MCF 10A (cell line): ENCODE measurements at regions not wholly inside any gene's neighbourhood (a gene's known extent, or its start where the extent isn't known, plus 50 kb on each side); places are given as distances from the start of the nearest gene placed in this dataset.

Experiments used
- BruUV-seq: library from RNA; stranded (reverse); fragments of 400-500 nt; replicated peaks from 2 replicates; lab custom pipeline; 2021; lab: Mats Ljungman, UMichigan
- CTCF ChIA-PET: fragments of 300-600 bp; sonication (Branson Sonifier 250); formaldehyde crosslinking; extraction: SDS; loops from one replicate; lab custom pipeline; 2021; ENCODE audit warnings: antibody characterized with exemption, inconsistent platforms; lab: Yijun Ruan, JAX
- POLR2A ChIA-PET: fragments of 300-600, 350-650 bp; sonication (Branson Sonifier 250); formaldehyde crosslinking; extraction: SDS; loops from one replicate; lab custom pipeline; 2020; ENCODE audit warnings: antibody characterized with exemption, inconsistent platforms; lab: Yijun Ruan, JAX
- DNase-seq: peaks from one replicate; pipeline ENCODE4 v3.0.0-alpha.2; 2018; ENCODE audit not compliant: unreplicated experiment
- H3K27ac Mint-ChIP-seq: one replicate; pipeline ENCODE4 v1.8.0; 2022; ENCODE audit warnings: mild to moderate bottlenecking, low read depth, mixed read lengths; ENCODE audit not compliant: unreplicated experiment
- H3K27me3 Mint-ChIP-seq: one replicate; pipeline ENCODE4 v1.8.0; 2022; ENCODE audit warnings: mixed read lengths; ENCODE audit not compliant: insufficient read depth, unreplicated experiment
- H3K36me3 Mint-ChIP-seq: one replicate; pipeline ENCODE4 v1.8.0; 2022; ENCODE audit warnings: mild to moderate bottlenecking, moderate library complexity, mixed read lengths; ENCODE audit not compliant: insufficient read depth, unreplicated experiment
- H3K4me1 Mint-ChIP-seq: one replicate; pipeline ENCODE4 v1.8.0; 2022; ENCODE audit warnings: mixed read lengths; ENCODE audit not compliant: insufficient read depth, unreplicated experiment
- H3K4me3 Mint-ChIP-seq: one replicate; pipeline ENCODE4 v1.8.0; 2022; ENCODE audit warnings: mild to moderate bottlenecking, moderate library complexity, mixed read lengths; ENCODE audit not compliant: unreplicated experiment
- H3K9me3 Mint-ChIP-seq: one replicate; pipeline ENCODE4 v1.8.0; 2022; ENCODE audit warnings: mixed read lengths; ENCODE audit not compliant: unreplicated experiment
- intact Hi-C: fragments of 100-400 bp; cut with micrococcal nuclease; formaldehyde crosslinking; loops from 2 replicates; pipeline ENCODE4 v1.14.1; 2022
- TF ChIP-seq, protein P1 (sequence below): fragments of 200-600 bp; IDR thresholded peaks from one replicate; pipeline ENCODE4 v1.8.0; 2022; ENCODE audit warnings: antibody characterized with exemption, mild to moderate bottlenecking; ENCODE audit not compliant: unreplicated experiment

DNA sequence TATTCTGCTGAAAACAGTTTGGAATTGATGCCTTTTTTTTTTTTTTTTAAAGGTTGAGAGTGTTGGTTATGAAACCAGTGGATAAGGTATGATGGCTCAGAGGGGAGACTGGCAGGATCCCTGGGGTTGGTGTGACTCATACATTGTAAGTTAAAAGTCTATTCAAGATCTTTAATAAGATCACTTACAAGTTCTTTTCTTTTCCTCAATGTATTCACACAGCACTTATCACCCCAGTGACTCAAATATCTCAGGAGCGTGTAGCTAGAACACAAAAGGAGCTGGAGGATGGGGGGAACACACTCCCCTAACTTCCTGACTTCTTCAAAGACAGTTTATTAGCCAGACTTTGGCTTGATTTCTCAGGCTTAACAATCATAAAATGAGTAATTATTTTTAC lies 285.3 kb downstream of the SV2B start:
- peak; percentile 39 for DNase-seq
- BruUV-seq = no TSS peak
- peaks cover 7% of the 10 kb centered on the region for H3K27me3 Mint-ChIP-seq
- H3K9me3 Mint-ChIP-seq = no peaks in the 10 kb centered on the region
- CTCF ChIA-PET = no interaction called here
- no peaks in the 10 kb centered on the region for H3K36me3 Mint-ChIP-seq
- H3K27ac Mint-ChIP-seq = no peak overlapping the region
- POLR2A ChIA-PET = no interaction called here
- intact Hi-C loops = no loop called here
- no peaks in the 10 kb centered on the region for H3K4me1 Mint-ChIP-seq
- TF ChIP-seq, protein P1, sequence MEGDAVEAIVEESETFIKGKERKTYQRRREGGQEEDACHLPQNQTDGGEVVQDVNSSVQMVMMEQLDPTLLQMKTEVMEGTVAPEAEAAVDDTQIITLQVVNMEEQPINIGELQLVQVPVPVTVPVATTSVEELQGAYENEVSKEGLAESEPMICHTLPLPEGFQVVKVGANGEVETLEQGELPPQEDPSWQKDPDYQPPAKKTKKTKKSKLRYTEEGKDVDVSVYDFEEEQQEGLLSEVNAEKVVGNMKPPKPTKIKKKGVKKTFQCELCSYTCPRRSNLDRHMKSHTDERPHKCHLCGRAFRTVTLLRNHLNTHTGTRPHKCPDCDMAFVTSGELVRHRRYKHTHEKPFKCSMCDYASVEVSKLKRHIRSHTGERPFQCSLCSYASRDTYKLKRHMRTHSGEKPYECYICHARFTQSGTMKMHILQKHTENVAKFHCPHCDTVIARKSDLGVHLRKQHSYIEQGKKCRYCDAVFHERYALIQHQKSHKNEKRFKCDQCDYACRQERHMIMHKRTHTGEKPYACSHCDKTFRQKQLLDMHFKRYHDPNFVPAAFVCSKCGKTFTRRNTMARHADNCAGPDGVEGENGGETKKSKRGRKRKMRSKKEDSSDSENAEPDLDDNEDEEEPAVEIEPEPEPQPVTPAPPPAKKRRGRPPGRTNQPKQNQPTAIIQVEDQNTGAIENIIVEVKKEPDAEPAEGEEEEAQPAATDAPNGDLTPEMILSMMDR = no peak
- no peak overlapping the region for H3K4me3 Mint-ChIP-seq

DNA sequence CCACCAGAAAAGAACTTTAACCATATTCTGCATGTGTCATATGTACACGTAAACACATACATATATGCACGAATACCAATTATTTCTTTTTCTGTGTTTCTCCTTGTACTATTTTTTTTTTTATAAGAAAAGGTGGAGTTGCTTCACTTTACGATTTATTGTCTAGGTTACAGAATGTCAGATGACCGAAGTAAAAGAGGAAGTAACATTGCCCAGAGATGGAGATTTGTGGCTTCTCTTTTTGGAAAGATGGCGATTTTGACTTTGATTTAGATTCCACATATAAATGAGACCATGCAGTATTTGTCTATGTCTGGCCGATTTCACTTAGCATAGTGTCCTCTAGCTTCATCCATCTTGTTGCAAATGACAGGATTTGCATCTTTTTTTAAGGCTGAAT lies 293.1 kb downstream of the SV2B start:
- intact Hi-C loops = no loop called here
- TF ChIP-seq, protein P1 = no peak
- no peaks in the 10 kb centered on the region for H3K4me1 Mint-ChIP-seq
- no peak overlapping the region for H3K27ac Mint-ChIP-seq
- H3K27me3 Mint-ChIP-seq = peaks cover under 1% of the 10 kb centered on the region
- POLR2A ChIA-PET = no interaction called here
- CTCF ChIA-PET = interaction anchor here (0.8 kb wide), 1 partner anchor 284 kb away, joined by 3 read pairs; no protein-coding TSS in a partner anchor
- H3K4me3 Mint-ChIP-seq = no peak overlapping the region
- DNase-seq = no peak
- no peaks in the 10 kb centered on the region for H3K9me3 Mint-ChIP-seq
- BruUV-seq = no TSS peak
- H3K36me3 Mint-ChIP-seq = peaks cover 6% of the 10 kb centered on the region

DNA sequence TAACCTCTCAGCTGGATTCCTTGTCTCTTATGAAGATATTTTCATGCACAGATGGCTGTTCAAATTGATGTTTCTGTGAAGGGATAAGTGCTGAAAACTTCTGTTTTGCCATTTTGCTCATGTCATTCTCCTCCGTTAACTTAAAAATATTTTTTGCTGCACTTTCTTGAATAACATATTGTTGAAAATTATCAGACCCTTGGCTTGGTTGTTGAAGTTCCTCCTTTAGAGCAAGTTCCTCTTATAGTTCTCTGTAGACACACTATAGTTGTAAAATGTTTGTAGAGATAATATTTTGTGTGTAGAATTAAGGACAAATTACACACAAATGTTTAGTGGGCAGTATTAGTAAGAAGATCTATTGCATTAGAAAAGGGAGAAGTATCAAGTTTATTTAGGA lies 300.4 kb downstream of the SV2B start:
- Mint-ChIP-seq H3K4me3 (no peak overlapping the region), H3K27me3 (no peaks in the 10 kb centered on the region), H3K4me1 (no peaks in the 10 kb centered on the region), H3K36me3 (no peaks in the 10 kb centered on the region), H3K27ac (no peak overlapping the region), H3K9me3 (no peaks in the 10 kb centered on the region)
- ChIA-PET POLR2A (no interaction called here), CTCF (no interaction called here)
- no TSS peak for BruUV-seq
- TF ChIP-seq, protein P1 = no peak
- DNase-seq = no peak
- intact Hi-C loops = no loop called here

DNA sequence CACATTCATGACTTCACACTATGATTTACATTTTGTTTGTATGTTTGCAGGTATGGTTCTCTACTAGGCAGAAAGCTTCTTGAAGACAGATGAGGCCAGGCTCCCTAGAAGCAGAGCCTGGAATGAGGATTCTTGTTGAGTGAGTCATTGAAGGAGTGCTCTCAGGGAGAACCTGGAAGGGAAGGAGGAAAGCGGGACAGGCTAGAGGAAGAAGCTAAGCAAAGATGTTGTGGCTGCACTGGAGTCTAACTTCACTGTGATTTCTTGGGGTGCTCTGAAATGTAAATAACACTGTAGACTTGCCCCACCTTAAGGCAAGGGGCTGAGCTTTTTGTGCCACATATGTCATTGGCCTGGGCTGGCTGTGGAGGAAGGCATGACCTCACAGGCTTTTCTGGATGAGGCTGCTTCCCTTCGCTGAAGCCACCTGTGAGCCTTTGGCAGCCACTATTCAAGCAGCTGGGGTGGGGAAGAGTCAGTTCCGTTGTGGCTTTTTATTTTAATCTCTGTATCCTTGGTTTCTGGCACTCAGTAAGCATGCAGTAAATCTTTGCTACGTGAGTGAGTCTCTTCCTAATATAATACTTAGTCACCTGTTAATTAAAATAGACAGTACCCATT lies 307.3 kb downstream of the SV2B start:
- TF ChIP-seq, protein P1 = no peak
- H3K27me3 Mint-ChIP-seq = no peaks in the 10 kb centered on the region
- ChIA-PET POLR2A (interaction anchor here (0.8 to 1.1 kb wide), 2 partner anchors 8 to 25 kb away, joined by 3 to 4 read pairs; no protein-coding TSS in a partner anchor), CTCF (interaction anchor here (0.6 to 0.7 kb wide), 2 partner anchors 106 to 111 kb away, joined by 3 read pairs; no protein-coding TSS in a partner anchor)
- no peaks in the 10 kb centered on the region for H3K9me3 Mint-ChIP-seq
- H3K27ac Mint-ChIP-seq = no peak overlapping the region
- intact Hi-C loops = no loop called here
- H3K4me1 Mint-ChIP-seq = no peaks in the 10 kb centered on the region
- BruUV-seq = no TSS peak
- H3K4me3 Mint-ChIP-seq = no peak overlapping the region
- DNase-seq = peak; percentile 67
- H3K36me3 Mint-ChIP-seq = no peaks in the 10 kb centered on the region
